ENCODE measurements at regions not wholly inside any gene's neighbourhood (a gene's known extent, or its start where the extent isn't known, plus 50 kb on each side); places are given as distances from the start of the nearest gene placed in this dataset.
A peak's percentile ranks its signal among the peaks of the same experiment; 100 is the strongest.

DNA sequence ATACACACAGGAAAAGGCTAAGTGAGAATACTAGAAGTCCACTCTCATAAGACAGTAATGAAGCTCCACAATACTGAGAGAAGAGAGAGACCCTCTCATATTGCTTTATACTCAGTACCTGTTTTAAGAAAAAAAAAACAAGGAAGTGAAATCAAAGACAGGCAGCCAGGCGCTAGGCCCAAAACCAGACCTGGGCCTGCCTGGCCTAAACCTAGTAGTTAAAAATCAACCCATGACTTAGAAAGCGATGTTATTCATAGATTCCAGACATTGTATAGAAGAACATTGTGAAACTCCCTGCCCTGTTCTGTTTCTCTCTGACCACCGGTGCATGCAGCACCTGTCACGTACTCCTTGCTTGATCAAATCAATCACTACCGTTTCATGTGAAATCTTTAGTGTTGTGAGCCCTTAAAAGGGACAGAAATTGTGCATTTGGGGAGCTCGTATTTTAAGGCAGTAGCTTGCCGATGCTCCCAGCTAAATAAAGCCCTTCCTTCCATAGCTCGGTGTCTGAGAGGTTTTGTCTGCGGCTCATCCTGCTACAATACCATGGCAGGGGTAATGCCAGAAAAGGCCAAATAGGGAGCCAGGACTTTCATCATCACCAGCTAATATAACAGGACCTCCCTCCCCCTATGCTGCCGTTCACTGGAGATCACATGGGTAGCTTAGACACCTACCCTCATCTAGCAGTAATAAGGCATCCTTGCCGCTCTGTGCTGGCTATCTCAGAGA, 1294.1 kb downstream of the NSUN3 start:
- DNase-seq (ENCODE audit: low spot score): no peak

GRCh38 chr3:95387242-95388021, 1324.6 kb downstream of the NSUN3 start:
- DNase-seq (ENCODE audit: low spot score): no peak

- DNase-seq (ENCODE audit: low spot score): no peak
These were observed 1327.0 kb downstream of the NSUN3 start for GRCh38 chr3:95389725-95390313.

- no peak for DNase-seq (ENCODE audit: low spot score)
These were observed 1331.4 kb downstream of the NSUN3 start for GRCh38 chr3:95394286-95394685.

- DNase-seq (ENCODE audit: low spot score): no peak
These were observed 1336.7 kb downstream of the NSUN3 start for GRCh38 chr3:95399585-95399984.

GRCh38 chr3:95401693-95402092, 1338.8 kb downstream of the NSUN3 start:
- no peak for DNase-seq (ENCODE audit: low spot score)

GRCh38 chr3:95407709-95408463, 1345.0 kb downstream of the NSUN3 start:
- DNase-seq (ENCODE audit: low spot score): no peak

DNA sequence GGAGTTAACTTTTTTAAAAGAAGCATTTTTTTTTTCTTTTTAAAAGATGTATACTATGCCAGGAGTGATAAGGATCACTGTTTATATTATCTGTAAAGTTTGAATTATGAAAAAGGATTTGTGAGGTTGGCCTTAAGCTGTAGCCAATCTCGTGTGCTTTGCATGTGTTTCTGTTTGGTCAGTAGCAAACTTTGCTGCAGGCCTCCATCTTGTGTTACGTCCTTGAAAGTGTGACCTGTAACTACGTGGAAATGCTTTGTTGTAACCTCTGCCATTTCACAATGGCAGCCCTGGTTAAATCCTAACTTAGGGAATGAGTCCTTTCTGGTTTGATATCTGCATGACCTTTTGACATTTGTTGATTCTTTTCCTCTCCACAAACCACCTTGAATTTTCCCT, 1345.6 kb downstream of the NSUN3 start:
- no peak for DNase-seq (ENCODE audit: low spot score)

DNA sequence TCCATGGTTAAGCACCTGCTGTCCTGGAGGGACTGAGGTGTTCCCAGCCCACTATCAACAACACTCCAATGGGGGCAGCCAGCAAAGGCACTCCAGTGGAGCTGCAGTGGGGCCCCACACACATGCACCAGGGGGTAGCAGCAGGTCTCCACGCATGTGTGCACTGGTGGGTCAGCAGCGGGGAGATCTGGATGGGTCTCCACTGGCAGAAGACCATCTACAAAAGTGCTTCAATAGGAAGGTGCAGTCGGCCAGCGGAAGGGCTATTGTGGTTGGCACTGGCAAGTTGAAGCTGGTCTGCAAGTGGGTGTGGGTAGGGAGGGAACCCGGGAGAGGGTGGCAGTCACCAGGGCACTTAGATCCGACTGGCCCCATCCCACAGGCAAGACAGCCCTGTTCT, 1355.4 kb downstream of the NSUN3 start:
- DNase-seq (ENCODE audit: low spot score): no peak

- no peak for DNase-seq (ENCODE audit: low spot score)
These were observed 1361.4 kb downstream of the NSUN3 start for GRCh38 chr3:95424279-95424678.

DNA sequence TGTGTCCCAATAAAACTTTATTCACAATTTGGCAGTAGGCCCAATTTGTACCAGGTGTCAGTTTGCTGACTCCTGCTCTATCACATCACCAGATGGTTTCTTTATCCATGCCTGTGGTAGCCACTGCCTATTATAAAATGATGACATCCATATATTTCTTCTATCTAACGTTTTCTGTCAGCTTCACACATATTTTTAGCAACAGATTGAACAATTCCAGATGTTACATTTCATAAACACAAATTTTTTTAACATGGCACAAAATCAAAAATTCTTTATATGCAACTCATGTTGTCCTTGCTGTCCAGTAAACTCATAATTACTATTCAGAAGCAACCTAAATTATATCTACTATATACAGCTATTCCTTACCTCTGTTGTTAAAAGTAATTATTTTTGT, 1371.6 kb downstream of the NSUN3 start:
- DNase-seq (ENCODE audit: low spot score): no peak

DNA sequence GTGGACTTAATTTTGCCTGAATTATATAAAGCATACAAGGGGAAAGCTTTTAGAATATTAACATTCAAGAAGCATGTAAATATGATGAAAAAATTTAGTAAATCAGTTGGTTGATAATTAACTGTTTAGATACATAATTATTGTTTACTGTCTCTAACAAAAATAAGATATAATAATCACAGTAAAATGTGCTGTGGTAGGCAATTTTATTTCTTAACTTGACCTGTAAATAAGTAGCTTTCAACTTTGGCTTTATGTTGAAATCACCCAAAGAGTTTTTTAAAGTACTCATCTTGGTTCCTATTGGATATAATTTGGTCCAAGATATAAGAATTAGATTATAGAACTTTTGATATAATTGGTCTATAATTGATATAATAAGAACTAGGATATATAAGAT, 1374.5 kb downstream of the NSUN3 start:
- no peak for DNase-seq (ENCODE audit: low spot score)

DNA sequence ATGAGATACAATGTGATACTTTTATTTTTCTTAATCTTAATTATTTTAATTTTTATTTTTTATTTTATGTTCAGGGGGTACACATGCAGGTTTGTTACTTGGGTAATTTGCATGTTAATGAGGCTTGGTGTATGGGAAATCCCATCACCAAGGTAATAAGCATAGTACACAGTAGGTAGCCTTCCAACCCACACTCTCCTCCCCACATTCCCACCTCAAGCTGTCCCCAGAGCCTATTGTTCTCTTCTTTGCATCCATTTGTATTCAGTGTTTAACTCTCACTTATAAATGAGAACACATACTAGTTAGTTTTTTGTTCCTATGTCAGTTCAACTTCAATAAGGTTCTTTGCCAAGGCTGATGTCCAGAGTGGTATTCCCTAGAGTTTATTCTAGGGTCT, 1375.4 kb downstream of the NSUN3 start:
- DNase-seq (ENCODE audit: low spot score): no peak

- DNase-seq (ENCODE audit: low spot score): no peak
These were observed 1371.6 kb upstream of the EPHA6 start for GRCh38 chr3:95442766-95443165.

DNA sequence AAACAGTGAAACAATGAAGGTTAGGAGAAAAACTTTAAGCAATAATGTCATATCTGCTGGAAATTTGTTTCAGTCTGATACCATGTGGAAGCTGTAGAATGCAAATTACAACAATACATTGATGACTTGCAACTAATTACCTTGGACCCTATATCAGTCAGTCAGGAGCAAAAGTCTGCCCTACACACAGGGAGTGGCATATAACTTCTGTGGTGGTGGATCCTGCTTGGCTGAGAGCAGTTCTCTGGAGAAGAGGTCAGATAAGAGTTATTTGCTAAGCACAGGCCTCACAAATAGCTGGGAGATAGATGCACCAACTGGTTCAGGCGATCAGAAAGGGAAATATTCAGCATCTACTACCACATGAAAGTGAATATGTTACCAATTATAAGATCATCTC, 1364.6 kb upstream of the EPHA6 start:
- DNase-seq (ENCODE audit: low spot score): no peak

- DNase-seq (ENCODE audit: low spot score): no peak
These were observed 1361.2 kb upstream of the EPHA6 start for GRCh38 chr3:95453242-95453641.

DNA sequence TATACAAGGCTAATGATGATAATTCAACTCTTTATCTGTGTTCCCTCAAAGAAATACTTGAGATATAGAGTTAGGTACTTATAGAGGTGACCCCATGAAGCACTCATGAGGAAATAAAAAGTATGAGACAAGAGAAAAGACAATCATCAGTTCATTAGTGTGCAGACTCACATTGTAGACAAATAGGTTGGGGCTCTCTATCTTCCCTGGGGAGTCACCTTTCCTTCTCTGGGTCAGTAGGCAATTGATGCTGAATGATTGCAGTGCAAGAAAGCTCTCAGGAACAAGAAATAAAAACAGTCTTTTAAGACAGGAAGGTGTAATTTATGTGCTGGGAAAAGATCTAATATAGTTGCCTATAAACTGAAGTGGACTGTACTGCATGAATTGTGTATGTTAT, 1357.6 kb upstream of the EPHA6 start:
- no peak for DNase-seq (ENCODE audit: low spot score)

- no peak for DNase-seq (ENCODE audit: low spot score)
These were observed 1354.7 kb upstream of the EPHA6 start for GRCh38 chr3:95459706-95460105.

GRCh38 chr3:95460274-95460673, 1354.1 kb upstream of the EPHA6 start:
- peak; percentile 3 for DNase-seq (ENCODE audit: low spot score)

DNA sequence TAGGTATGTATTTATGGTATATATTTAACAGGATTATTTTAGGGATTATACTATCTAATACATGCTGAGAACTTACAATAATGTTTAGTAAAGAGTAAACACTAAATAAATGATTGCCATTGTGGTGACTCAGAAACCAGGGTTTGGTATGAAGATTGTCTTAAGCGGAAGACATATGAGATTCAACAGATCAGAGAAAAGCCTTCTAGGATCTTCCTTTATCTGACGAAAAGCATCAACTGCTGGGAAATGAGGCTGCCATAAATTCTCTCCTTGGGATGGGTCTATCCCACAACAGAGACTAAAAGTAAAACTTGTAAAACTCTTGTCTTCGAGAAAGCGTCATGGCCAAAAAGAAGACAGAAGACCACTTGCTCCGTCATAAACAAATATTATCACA, 1352.2 kb upstream of the EPHA6 start:
- no peak for DNase-seq (ENCODE audit: low spot score)

DNA sequence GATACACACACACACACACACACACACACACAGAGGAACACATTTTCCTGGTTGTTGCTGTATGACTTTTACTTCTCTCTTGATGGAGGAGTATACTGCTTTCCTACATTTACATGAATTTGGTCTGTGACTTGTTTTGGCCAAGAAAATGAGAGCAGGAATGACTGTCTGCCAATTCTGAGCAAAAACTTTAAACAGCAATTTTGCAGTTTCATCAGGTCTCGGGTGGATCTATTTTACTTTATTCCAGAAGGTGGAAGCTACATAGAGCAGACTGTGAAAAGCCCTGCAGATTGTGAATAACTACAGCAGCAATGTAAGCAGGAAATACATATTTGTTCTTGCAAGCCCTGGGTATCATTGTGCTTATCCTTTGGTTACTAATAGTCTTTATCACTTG, 1350.0 kb upstream of the EPHA6 start:
- no peak for DNase-seq (ENCODE audit: low spot score)

GRCh38 chr3:95468331-95468730, 1346.1 kb upstream of the EPHA6 start:
- DNase-seq (ENCODE audit: low spot score): no peak

- DNase-seq (ENCODE audit: low spot score): no peak
These were observed 1340.1 kb upstream of the EPHA6 start for GRCh38 chr3:95474338-95474737.
